ENCODE measurements at regions not wholly inside any gene's neighbourhood (a gene's known extent, or its start where the extent isn't known, plus 50 kb on each side); places are given as distances from the start of the nearest gene placed in this dataset.

DNA sequence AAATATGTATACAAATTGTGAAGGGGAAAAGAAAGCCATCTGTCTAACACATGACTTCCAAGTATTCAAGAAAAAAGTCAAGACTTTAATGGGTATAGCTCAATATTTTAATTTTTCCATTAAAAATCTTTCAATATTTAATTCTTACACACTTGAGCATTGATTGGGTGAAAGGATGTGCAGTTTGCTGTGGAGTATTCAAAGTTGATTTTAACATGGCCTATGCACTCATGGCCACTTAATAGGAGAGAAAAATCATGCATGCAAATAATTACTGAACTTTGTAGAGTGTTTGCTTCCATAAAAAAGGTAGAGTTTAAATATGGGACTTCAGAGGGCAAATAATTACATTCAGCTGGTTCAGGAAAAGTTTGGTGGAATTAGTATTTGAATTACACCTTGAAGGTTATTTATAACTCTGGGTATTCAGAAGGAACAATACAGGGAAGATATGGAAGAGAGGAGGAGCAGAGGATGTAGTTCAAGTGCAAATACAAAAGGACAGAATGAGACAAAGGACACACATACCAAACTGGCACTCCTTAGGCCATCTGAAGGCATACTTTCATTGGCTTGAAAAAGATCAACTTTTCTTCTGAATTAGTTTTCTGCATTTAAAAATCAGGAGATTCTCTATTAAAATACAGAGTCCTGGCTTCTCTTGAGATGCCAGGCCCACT, 90.1 kb downstream of the OTOL1 start:
- no peak for TF ChIP-seq MXD4 (CRISPR knock-in tag; IDR thresholded peaks at IDR 0.05; ENCODE audit: borderline replicate concordance)
- no peak for TF ChIP-seq NR3C1 (CRISPR knock-in tag; conservative IDR thresholded peaks at IDR 0.05; ENCODE audit: low read depth)
- H3K36me3 Mint-ChIP-seq, result peaks cover 27% of the 10 kb centered on the region

DNA sequence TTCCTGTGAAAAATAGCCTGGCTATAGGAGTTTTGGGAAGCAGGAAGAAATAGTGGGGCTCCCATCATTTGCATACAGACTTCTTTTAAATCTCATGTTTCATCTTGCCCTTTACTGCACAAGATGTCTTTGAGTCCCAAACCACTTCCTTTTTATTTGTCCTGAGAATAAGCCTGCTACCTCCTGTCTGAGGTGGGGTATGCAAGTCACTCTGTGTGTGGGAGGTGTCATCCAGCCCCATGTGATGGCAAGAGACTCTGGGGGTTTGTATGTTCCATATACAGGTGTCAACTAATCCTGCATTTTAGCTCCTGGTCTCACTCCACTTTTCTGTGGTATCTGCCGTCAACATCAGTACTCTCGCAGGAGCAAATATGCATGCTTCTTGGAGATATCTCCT, 102.0 kb downstream of the OTOL1 start:
- POLR2A ChIA-PET, result no interaction called here
- H3K9me3 Mint-ChIP-seq, result no peaks in the 10 kb centered on the region
- H3K4me1 Mint-ChIP-seq, result peaks cover 28% of the 10 kb centered on the region
- CTCF ChIA-PET, result no interaction called here
- no peak overlapping the region for H3K27ac Mint-ChIP-seq
- no peak for DNase-seq (ENCODE audit: low spot score)
- H3K36me3 Mint-ChIP-seq, result no peaks in the 10 kb centered on the region
- TF ChIP-seq HMGA2 (CRISPR knock-in tag; IDR thresholded peaks at IDR 0.05) (no peak), TEAD4 (CRISPR knock-in tag; IDR thresholded peaks at IDR 0.05) (no peak), EMX1 (CRISPR knock-in tag; IDR thresholded peaks at IDR 0.05) (no peak), NR2C2 (CRISPR knock-in tag; IDR thresholded peaks at IDR 0.05) (no peak), SMAD3 (CRISPR knock-in tag; IDR thresholded peaks at IDR 0.05; ENCODE audit: borderline replicate concordance) (no peak), JAZF1 (CRISPR knock-in tag; IDR thresholded peaks at IDR 0.05) (no peak), MYBL2 (CRISPR knock-in tag; IDR thresholded peaks at IDR 0.05) (no peak), FOXK1 (CRISPR knock-in tag; IDR thresholded peaks at IDR 0.05) (no peak), CREM (CRISPR knock-in tag; IDR thresholded peaks at IDR 0.05) (no peak), RORB (CRISPR knock-in tag; IDR thresholded peaks at IDR 0.05) (no peak), KAT7 (CRISPR knock-in tag; IDR thresholded peaks at IDR 0.05; ENCODE audit: borderline replicate concordance) (no peak), ELF4 (CRISPR knock-in tag; IDR thresholded peaks at IDR 0.05; ENCODE audit: low read depth) (no peak), RELA (CRISPR knock-in tag; IDR thresholded peaks at IDR 0.05; ENCODE audit: borderline replicate concordance) (no peak)
- TF ChIP-seq, protein P1, sequence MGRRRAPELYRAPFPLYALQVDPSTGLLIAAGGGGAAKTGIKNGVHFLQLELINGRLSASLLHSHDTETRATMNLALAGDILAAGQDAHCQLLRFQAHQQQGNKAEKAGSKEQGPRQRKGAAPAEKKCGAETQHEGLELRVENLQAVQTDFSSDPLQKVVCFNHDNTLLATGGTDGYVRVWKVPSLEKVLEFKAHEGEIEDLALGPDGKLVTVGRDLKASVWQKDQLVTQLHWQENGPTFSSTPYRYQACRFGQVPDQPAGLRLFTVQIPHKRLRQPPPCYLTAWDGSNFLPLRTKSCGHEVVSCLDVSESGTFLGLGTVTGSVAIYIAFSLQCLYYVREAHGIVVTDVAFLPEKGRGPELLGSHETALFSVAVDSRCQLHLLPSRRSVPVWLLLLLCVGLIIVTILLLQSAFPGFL (CRISPR knock-in tag; IDR thresholded peaks at IDR 0.05; ENCODE audit: borderline replicate concordance), result no peak
- TF ChIP-seq, protein P2, sequence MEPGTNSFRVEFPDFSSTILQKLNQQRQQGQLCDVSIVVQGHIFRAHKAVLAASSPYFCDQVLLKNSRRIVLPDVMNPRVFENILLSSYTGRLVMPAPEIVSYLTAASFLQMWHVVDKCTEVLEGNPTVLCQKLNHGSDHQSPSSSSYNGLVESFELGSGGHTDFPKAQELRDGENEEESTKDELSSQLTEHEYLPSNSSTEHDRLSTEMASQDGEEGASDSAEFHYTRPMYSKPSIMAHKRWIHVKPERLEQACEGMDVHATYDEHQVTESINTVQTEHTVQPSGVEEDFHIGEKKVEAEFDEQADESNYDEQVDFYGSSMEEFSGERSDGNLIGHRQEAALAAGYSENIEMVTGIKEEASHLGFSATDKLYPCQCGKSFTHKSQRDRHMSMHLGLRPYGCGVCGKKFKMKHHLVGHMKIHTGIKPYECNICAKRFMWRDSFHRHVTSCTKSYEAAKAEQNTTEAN (CRISPR knock-in tag; IDR thresholded peaks at IDR 0.05), result no peak
- TF ChIP-seq, protein P3, sequence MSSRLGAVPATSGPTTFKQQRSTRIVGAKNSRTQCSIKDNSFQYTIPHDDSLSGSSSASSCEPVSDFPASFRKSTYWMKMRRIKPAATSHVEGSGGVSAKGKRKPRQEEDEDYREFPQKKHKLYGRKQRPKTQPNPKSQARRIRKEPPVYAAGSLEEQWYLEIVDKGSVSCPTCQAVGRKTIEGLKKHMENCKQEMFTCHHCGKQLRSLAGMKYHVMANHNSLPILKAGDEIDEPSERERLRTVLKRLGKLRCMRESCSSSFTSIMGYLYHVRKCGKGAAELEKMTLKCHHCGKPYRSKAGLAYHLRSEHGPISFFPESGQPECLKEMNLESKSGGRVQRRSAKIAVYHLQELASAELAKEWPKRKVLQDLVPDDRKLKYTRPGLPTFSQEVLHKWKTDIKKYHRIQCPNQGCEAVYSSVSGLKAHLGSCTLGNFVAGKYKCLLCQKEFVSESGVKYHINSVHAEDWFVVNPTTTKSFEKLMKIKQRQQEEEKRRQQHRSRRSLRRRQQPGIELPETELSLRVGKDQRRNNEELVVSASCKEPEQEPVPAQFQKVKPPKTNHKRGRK (CRISPR knock-in tag; IDR thresholded peaks at IDR 0.05; ENCODE audit: borderline replicate concordance), result no peak
- H3K27me3 Mint-ChIP-seq (ENCODE audit: low read depth), result no peaks in the 10 kb centered on the region
- H3K4me3 Mint-ChIP-seq, result no peak overlapping the region
- no peak for ATAC-seq

More for the DNA sequence above, 90.1 kb downstream of the OTOL1 start:
- peaks cover 5% of the 10 kb centered on the region for H3K4me1 Mint-ChIP-seq
- DNase-seq (ENCODE audit: low spot score) (no peak), ATAC-seq (no peak)
- no peaks in the 10 kb centered on the region; the same call in 1 of the 2 replicates for H3K27me3 Mint-ChIP-seq (ENCODE audit: low read depth)
- ChIA-PET POLR2A (no interaction called here), CTCF (no interaction called here)
- H3K27ac Mint-ChIP-seq, result no peak overlapping the region
- H3K4me3 Mint-ChIP-seq, result no peak overlapping the region
- H3K9me3 Mint-ChIP-seq, result peaks cover 37% of the 10 kb centered on the region

DNA sequence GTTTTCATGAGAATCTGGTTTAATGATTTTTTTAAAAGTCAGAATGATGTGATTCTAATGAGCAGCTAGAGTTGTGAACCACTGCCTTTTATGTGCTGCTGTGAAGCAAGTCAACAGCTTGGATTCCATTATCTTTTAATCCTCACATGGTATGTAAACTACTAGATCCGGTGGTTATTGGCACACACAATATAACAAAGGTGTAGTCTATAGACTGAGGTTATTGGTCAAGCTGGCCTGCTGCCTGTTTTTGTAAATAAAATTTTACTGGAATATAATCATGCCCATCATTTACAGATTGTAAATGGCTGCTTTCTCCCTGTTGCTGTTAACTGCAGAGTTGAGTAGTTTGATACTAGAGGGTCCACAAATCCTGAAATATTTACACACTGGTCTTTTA, 103.1 kb downstream of the OTOL1 start:
- ChIA-PET CTCF (no interaction called here), POLR2A (no interaction called here)
- Mint-ChIP-seq H3K9me3 (no peaks in the 10 kb centered on the region), H3K4me3 (no peak overlapping the region), H3K27ac (no peak overlapping the region), H3K36me3 (no peaks in the 10 kb centered on the region; the same call in 1 of the 2 replicates), H3K27me3 (ENCODE audit: low read depth) (no peaks in the 10 kb centered on the region), H3K4me1 (peaks cover 28% of the 10 kb centered on the region)
- TF ChIP-seq ELF4 (CRISPR knock-in tag; IDR thresholded peaks at IDR 0.05; ENCODE audit: low read depth), result no peak
- TF ChIP-seq ESRRA (CRISPR knock-in tag; IDR thresholded peaks at IDR 0.05; ENCODE audit: borderline replicate concordance), result no peak
- DNase-seq (ENCODE audit: low spot score) (no peak), ATAC-seq (no peak)

Data from WTC11 (cell line).